ENCODE measurements at regions not wholly inside any gene's neighbourhood (a gene's known extent, or its start where the extent isn't known, plus 50 kb on each side); places are given as distances from the start of the nearest gene placed in this dataset.

DNA sequence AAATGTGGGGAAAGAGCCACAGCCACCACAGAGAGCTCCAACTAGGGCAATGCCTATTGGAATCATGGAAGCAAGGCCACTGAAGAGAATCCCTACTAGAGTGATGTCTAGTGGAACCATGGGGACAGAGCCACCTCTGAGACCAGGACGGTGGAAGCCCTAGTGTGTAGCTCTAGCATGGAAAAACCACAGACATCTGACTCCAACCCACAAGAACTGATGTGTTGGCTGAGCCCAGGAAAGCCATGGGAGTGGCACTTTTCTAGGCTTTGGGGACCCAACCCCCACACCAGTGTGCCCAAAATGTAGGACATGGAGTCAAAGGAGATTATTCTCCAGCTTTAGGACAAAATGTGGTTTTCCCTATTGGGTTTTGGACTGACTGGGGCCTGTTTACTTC is 721.9 kb downstream of the BRINP1 start:
- no peak for TF ChIP-seq CTCF (IDR thresholded peaks at IDR 0.05; ENCODE audit: insufficient read depth, low read depth, low read length)
- TF ChIP-seq EZH2 (IDR thresholded peaks at IDR 0.05; ENCODE audit: insufficient read depth, low read length) = no peak

Data from astrocyte (in vitro differentiated cells and primary cell).